H1 (cell line): ENCODE measurements at regions not wholly inside any gene's neighbourhood (a gene's known extent, or its start where the extent isn't known, plus 50 kb on each side); places are given as distances from the start of the nearest gene placed in this dataset.

Experiments
- CTCF ChIA-PET: fragments of 300-600 bp; sonication (Branson Sonifier 250); formaldehyde crosslinking; loops from one replicate; lab custom pipeline; 2021; ENCODE audit not compliant: partially characterized antibody; lab: Charles Lee
- POLR2A ChIA-PET: fragments of 300-600 bp; sonication (Branson Sonifier 250); formaldehyde crosslinking; loops from one replicate; lab custom pipeline; 2021; ENCODE audit warnings: inconsistent platforms; ENCODE audit not compliant: partially characterized antibody; lab: Charles Lee
- DNase-seq, 2 experiments: peaks; one replicate each; pipeline versions ENCODE4 v3.0.0 to v3.0.0-alpha.2; 2010 to 2022; ENCODE audit warnings: low spot score in 2 of 2, low read depth in 1 of 2, mixed read lengths in 1 of 2
- FAIRE-seq: peaks from 2 replicates; lab custom pipeline; 2011; peaks lifted over from hg19 to GRCh38; lab: Jason Lieb, UNC
- H2AFZ ChIP-seq: 2 replicates; pipeline ENCODE4 v1.8.1; 2012; ENCODE audit warnings: low read length, inconsistent platforms
- H2AK5ac ChIP-seq: 2 replicates; pipeline ENCODE4 v1.6.1; 2013; ENCODE audit warnings: low read depth, low read length
- H2BK120ac ChIP-seq: replicated peaks from 2 replicates; pipeline ENCODE3; 2013; ENCODE audit warnings: low read depth, low read length, inconsistent platforms
- H2BK12ac ChIP-seq: 2 replicates; pipeline ENCODE4 v1.6.1; 2013; ENCODE audit warnings: low read depth, low read length
- H2BK15ac ChIP-seq: 2 replicates; pipeline ENCODE4 v1.6.1; 2013; ENCODE audit warnings: low read length
- H2BK20ac ChIP-seq: 2 replicates; pipeline ENCODE4 v1.6.1; 2013; ENCODE audit warnings: low read length
- H2BK5ac ChIP-seq: 2 replicates; pipeline ENCODE4 v1.6.1; 2013; ENCODE audit warnings: low read depth, low read length
- H3K14ac ChIP-seq: 2 replicates; pipeline ENCODE4 v1.6.1; 2013; ENCODE audit warnings: inconsistent platforms; ENCODE audit not compliant: insufficient read length
- H3K18ac ChIP-seq: 2 replicates; pipeline ENCODE4 v1.6.1; 2013; ENCODE audit warnings: low read length; ENCODE audit errors: extremely low read depth
- H3K23ac ChIP-seq: 2 replicates; pipeline ENCODE4 v1.6.1; 2013; ENCODE audit warnings: inconsistent platforms; ENCODE audit not compliant: insufficient read length
- H3K23me2 ChIP-seq: 2 replicates; pipeline ENCODE4 v1.6.1; 2013; ENCODE audit warnings: low read depth, low read length
- H3K27ac ChIP-seq: 2 replicates; pipeline ENCODE4 v1.6.1; 2011; ENCODE audit warnings: low read depth, low read length, inconsistent platforms
- H3K27me3 ChIP-seq, 4 experiments: replicated peaks in 1 of 4; 1 replicate in 1 of 4; 2 replicates in 3 of 4; pipeline versions ENCODE4 v1.6.1 to v1.8.1; 2011 to 2013; ENCODE audit warnings: low read length in 3 of 4, mild to moderate bottlenecking in 3 of 4, inconsistent platforms in 2 of 4, mixed read lengths in 2 of 4, moderate library complexity in 1 of 4; ENCODE audit not compliant: control insufficient read depth in 3 of 4, insufficient read depth in 3 of 4; ENCODE audit errors: extremely low read depth in 1 of 4
- H3K36me3 ChIP-seq, 4 experiments: 2 replicates each; pipeline versions ENCODE4 v1.6.1 to v1.8.1; 2011 to 2013; ENCODE audit warnings: mild to moderate bottlenecking in 4 of 4, low read length in 3 of 4, moderate library complexity in 2 of 4, control low read depth in 1 of 4, inconsistent platforms in 1 of 4; ENCODE audit not compliant: insufficient read depth in 4 of 4, control insufficient read depth in 2 of 4
- H3K4ac ChIP-seq: replicated peaks from 2 replicates; pipeline ENCODE3; 2013; ENCODE audit warnings: low read length, low read depth, mixed read lengths, inconsistent platforms; ENCODE audit not compliant: insufficient read length
- H3K4me1 ChIP-seq, 4 experiments: replicated peaks in 1 of 4; 1 replicate in 1 of 4; 2 replicates in 3 of 4; pipeline versions ENCODE4 v1.6.1 to v1.8.1; 2011 to 2013; ENCODE audit warnings: low read length in 3 of 4, inconsistent platforms in 2 of 4, mixed read lengths in 1 of 4; ENCODE audit not compliant: insufficient read depth in 4 of 4, control insufficient read depth in 3 of 4
- H3K4me2 ChIP-seq, 2 experiments: 2 replicates each; pipeline versions ENCODE4 v1.6.1 to v1.8.1; 2011 to 2013; ENCODE audit warnings: low read depth in 2 of 2, low read length in 2 of 2, control low read depth in 1 of 2, inconsistent platforms in 1 of 2, mild to moderate bottlenecking in 1 of 2; ENCODE audit not compliant: insufficient read depth in 1 of 2
- H3K4me3 ChIP-seq, 4 experiments: fragments of 200-600, 300-600 bp in 1 of 4; sonication (generic), shearing (Covaris generic), sonication (Bioruptor Twin) in 1 of 4; 2 replicates each; pipeline versions ENCODE4 v1.5.1 to v1.8.1; 2011 to 2016; ENCODE audit warnings: low read length in 4 of 4, low read depth in 3 of 4, control low read depth in 2 of 4, inconsistent platforms in 2 of 4, mild to moderate bottlenecking in 2 of 4, mixed read lengths in 1 of 4, moderate library complexity in 1 of 4; ENCODE audit not compliant: insufficient read depth in 2 of 4; ENCODE audit errors: extremely low read depth in 1 of 4
- H3K56ac ChIP-seq: replicated peaks from 2 replicates; pipeline ENCODE3; 2013; ENCODE audit warnings: low read depth, mild to moderate bottlenecking, mixed read lengths, low read length, inconsistent platforms; ENCODE audit not compliant: insufficient read length
- H3K79me1 ChIP-seq: 2 replicates; pipeline ENCODE4 v1.6.1; 2013; ENCODE audit warnings: low read depth, low read length, control low read depth
- H3K79me2 ChIP-seq, 2 experiments: 2 replicates each; pipeline versions ENCODE4 v1.6.1 to v1.8.1; 2012 to 2013; ENCODE audit warnings: low read length in 2 of 2, mild to moderate bottlenecking in 2 of 2, inconsistent platforms in 1 of 2; ENCODE audit not compliant: insufficient read depth in 2 of 2, control insufficient read depth in 1 of 2
- H3K9ac ChIP-seq, 4 experiments: replicated peaks in 1 of 4; 1 replicate in 1 of 4; 2 replicates in 3 of 4; pipeline versions ENCODE4 v1.6.1 to v1.8.1; 2011 to 2013; ENCODE audit warnings: low read depth in 3 of 4, low read length in 3 of 4, control low read depth in 2 of 4, mild to moderate bottlenecking in 2 of 4, moderate library complexity in 2 of 4, inconsistent platforms in 1 of 4; ENCODE audit errors: extremely low read depth in 1 of 4
- H3K9me3 ChIP-seq, 2 experiments: 2 replicates each; pipeline versions ENCODE4 v1.6.1 to v1.8.1; 2012 to 2013; ENCODE audit warnings: mild to moderate bottlenecking in 2 of 2, moderate library complexity in 2 of 2, control low read depth in 1 of 2, inconsistent platforms in 1 of 2, low read depth in 1 of 2, low read length in 1 of 2, mixed read lengths in 1 of 2; ENCODE audit not compliant: insufficient read depth in 2 of 2
- H4K20me1 ChIP-seq, 2 experiments: replicated peaks in 1 of 2; 2 replicates each; pipeline versions ENCODE3 to v1.8.1; 2011 to 2013; ENCODE audit warnings: inconsistent platforms in 2 of 2, low read length in 2 of 2, mild to moderate bottlenecking in 1 of 2; ENCODE audit not compliant: insufficient read depth in 2 of 2, control insufficient read depth in 1 of 2
- H4K5ac ChIP-seq: 2 replicates; pipeline ENCODE4 v1.6.1; 2013; ENCODE audit warnings: low read length, low read depth, mixed read lengths, inconsistent platforms; ENCODE audit not compliant: insufficient read length
- H4K8ac ChIP-seq: 2 replicates; pipeline ENCODE4 v1.8.0; 2013; ENCODE audit warnings: mild to moderate bottlenecking, moderate library complexity, low read length, inconsistent platforms; ENCODE audit not compliant: insufficient read depth; ENCODE audit errors: extremely low read depth
- H4K91ac ChIP-seq: replicated peaks from 2 replicates; pipeline ENCODE3; 2013; ENCODE audit warnings: low read length, mixed read lengths, inconsistent platforms; ENCODE audit not compliant: insufficient read length
- GABPA ChIP-seq: IDR thresholded peaks from 2 replicates; pipeline ENCODE4 v1.6.1; 2011; ENCODE audit warnings: mild to moderate bottlenecking, low read length, moderate library complexity, borderline replicate concordance; ENCODE audit not compliant: insufficient read depth
- GTF2F1 ChIP-seq: IDR thresholded peaks from 2 replicates; pipeline ENCODE4 v1.6.1; 2012; ENCODE audit warnings: low read depth, low read length, improper control_type of control experiment, borderline replicate concordance
- POLR2A ChIP-seq, 2 experiments: IDR thresholded peaks; 1 replicate in 1 of 2; 2 replicates in 1 of 2; pipeline ENCODE4 v1.6.1; 2011; ENCODE audit warnings: low read depth in 2 of 2, low read length in 2 of 2, mild to moderate bottlenecking in 2 of 2; ENCODE audit errors: control extremely low read depth in 1 of 2
- RNF2 ChIP-seq: fragments of 200-900, 300-1000 bp; sonication (generic); IDR thresholded peaks from 2 replicates; pipeline ENCODE4 v1.7.1; 2016; ENCODE audit warnings: borderline replicate concordance, low read depth, mild to moderate bottlenecking, antibody characterized with exemption, low read length; ENCODE audit not compliant: poor library complexity, severe bottlenecking; ENCODE audit errors: missing control alignments
- RXRA ChIP-seq: IDR thresholded peaks from 2 replicates; pipeline ENCODE4 v1.6.1; 2011; ENCODE audit warnings: low read depth, mild to moderate bottlenecking, low read length, moderate library complexity; ENCODE audit not compliant: insufficient read depth
- SP1 ChIP-seq: IDR thresholded peaks from 2 replicates; pipeline ENCODE4 v1.6.1; 2011; ENCODE audit warnings: low read depth, low read length
- TAF1 ChIP-seq: IDR thresholded peaks from 2 replicates; pipeline ENCODE4 v1.6.1; 2011; ENCODE audit warnings: mild to moderate bottlenecking, low read depth, low read length
- TBP ChIP-seq: IDR thresholded peaks from 2 replicates; pipeline ENCODE4 v1.6.1; 2011; ENCODE audit warnings: low read depth, low read length, improper control_type of control experiment
- TEAD4 ChIP-seq: IDR thresholded peaks from 2 replicates; pipeline ENCODE4 v1.6.1; 2012; ENCODE audit warnings: low read depth, low read length, inconsistent platforms, mixed read lengths
- WGBS, 2 experiments: shearing (Covaris generic) in 1 of 2; methylation state at CpG; one replicate each; pipeline versions ENCODE4 v1.1.6 to v1.1.7; 2013 to 2015; ENCODE audit warnings: low lambda C conversion rate in 2 of 2, mixed read lengths in 2 of 2, inconsistent platforms in 1 of 2, low coverage in 1 of 2, missing lambda C conversion rate in 1 of 2; ENCODE audit not compliant: insufficient replicate concordance in 2 of 2, insufficient coverage in 1 of 2, insufficient read length in 1 of 2; ENCODE audit errors: extremely low coverage in 1 of 2, missing lambda C conversion rate in 1 of 2; 5-methylcytosine and 5-hydroxymethylcytosine counted together
- TF ChIP-seq, protein P1 (sequence below): IDR thresholded peaks from 2 replicates; pipeline ENCODE4 v1.6.1; 2012; ENCODE audit warnings: low read length, inconsistent platforms
- TF ChIP-seq, protein P2 (sequence below), 3 experiments: IDR thresholded peaks; 1 replicate in 2 of 3; 2 replicates in 1 of 3; pipeline versions ENCODE4 v1.5.1 to v1.6.1; 2011; ENCODE audit warnings: low read length in 3 of 3, mild to moderate bottlenecking in 3 of 3, inconsistent platforms in 2 of 3, low read depth in 1 of 3, moderate library complexity in 1 of 3; ENCODE audit not compliant: insufficient read depth in 1 of 3; ENCODE audit errors: control extremely low read depth in 1 of 3

DNA sequence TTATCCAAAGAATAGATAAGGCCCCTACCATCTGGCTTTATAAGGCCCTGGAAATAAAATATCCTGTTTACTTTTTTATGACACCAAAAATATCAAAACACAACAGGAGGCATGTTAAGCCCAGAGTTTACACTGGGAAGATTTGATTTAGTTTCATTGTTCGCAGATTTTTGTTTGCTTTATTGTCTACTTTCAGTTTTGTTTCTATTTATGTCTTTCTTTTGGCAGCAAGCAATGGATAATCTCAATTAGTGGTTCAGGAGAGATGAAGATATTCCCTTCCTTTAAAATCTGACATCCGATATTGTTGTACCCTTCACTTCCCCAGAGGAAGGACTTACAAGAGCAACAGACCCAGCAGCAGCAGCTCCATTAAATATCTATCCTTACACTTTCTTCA, 249.4 kb upstream of the ARPP21 start:
- Histone ChIP-seq H2BK12ac (no peak overlapping the region), H3K4me3 (no peak overlapping the region), H4K5ac (no peak overlapping the region), H3K56ac (no peak overlapping the region), H2AFZ (no peak overlapping the region), H3K27me3 (no peaks in the 10 kb centered on the region), H4K91ac (no peak overlapping the region), H2BK15ac (no peak overlapping the region), H3K36me3 (no peaks in the 10 kb centered on the region), H3K27ac (no peak overlapping the region), H3K79me1 (no peaks in the 10 kb centered on the region), H3K4me2 (no peak overlapping the region), H2AK5ac (no peak overlapping the region), H3K4ac (no peak overlapping the region), H3K4me1 (no peaks in the 10 kb centered on the region), H2BK120ac (no peak overlapping the region), H3K9me3 (peaks cover 13 to 15% of the 10 kb centered on the region in 2 experiments), H3K18ac (no peak overlapping the region), H2BK20ac (no peak overlapping the region), H3K79me2 (no peaks in the 10 kb centered on the region), H2BK5ac (no peak overlapping the region), H4K8ac (no peak overlapping the region), H3K9ac (no peak overlapping the region), H3K23ac (no peak overlapping the region), H3K14ac (no peak overlapping the region), H3K23me2 (no peaks in the 10 kb centered on the region; the same call in 1 of the 2 replicates), H4K20me1 (no peaks in the 10 kb centered on the region)
- ChIA-PET CTCF (no interaction called here), POLR2A (no interaction called here)
- FAIRE-seq (no peak), DNase-seq (no peak)
- WGBS, 2 experiments: 46% methylated on average over 2 of the region's 2 CpGs; no CpG with 5 or more reads in 1 of the 2 experiments
- TF ChIP-seq POLR2A (IDR thresholded peaks at IDR 0.05; ENCODE audit: control extremely low read depth in 1 of 2, low read depth in 2 of 2, low read length in 2 of 2) (no peak), TEAD4 (no peak), TAF1 (no peak), SP1 (no peak), RNF2 (no peak), GTF2F1 (no peak), TBP (no peak), GABPA (no peak), RXRA (no peak)
- TF ChIP-seq, protein P1, sequence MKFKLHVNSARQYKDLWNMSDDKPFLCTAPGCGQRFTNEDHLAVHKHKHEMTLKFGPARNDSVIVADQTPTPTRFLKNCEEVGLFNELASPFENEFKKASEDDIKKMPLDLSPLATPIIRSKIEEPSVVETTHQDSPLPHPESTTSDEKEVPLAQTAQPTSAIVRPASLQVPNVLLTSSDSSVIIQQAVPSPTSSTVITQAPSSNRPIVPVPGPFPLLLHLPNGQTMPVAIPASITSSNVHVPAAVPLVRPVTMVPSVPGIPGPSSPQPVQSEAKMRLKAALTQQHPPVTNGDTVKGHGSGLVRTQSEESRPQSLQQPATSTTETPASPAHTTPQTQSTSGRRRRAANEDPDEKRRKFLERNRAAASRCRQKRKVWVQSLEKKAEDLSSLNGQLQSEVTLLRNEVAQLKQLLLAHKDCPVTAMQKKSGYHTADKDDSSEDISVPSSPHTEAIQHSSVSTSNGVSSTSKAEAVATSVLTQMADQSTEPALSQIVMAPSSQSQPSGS: no peak
- TF ChIP-seq, protein P2, sequence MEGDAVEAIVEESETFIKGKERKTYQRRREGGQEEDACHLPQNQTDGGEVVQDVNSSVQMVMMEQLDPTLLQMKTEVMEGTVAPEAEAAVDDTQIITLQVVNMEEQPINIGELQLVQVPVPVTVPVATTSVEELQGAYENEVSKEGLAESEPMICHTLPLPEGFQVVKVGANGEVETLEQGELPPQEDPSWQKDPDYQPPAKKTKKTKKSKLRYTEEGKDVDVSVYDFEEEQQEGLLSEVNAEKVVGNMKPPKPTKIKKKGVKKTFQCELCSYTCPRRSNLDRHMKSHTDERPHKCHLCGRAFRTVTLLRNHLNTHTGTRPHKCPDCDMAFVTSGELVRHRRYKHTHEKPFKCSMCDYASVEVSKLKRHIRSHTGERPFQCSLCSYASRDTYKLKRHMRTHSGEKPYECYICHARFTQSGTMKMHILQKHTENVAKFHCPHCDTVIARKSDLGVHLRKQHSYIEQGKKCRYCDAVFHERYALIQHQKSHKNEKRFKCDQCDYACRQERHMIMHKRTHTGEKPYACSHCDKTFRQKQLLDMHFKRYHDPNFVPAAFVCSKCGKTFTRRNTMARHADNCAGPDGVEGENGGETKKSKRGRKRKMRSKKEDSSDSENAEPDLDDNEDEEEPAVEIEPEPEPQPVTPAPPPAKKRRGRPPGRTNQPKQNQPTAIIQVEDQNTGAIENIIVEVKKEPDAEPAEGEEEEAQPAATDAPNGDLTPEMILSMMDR (IDR thresholded peaks at IDR 0.05; ENCODE audit: control extremely low read depth in 1 of 3, insufficient read depth in 1 of 3, low read depth in 1 of 3, low read length in 3 of 3): no peak
